Astrocyte (in vitro differentiated cells and primary cell): ENCODE measurements at regions not wholly inside any gene's neighbourhood (a gene's known extent, or its start where the extent isn't known, plus 50 kb on each side); places are given as distances from the start of the nearest gene placed in this dataset.
"Not testable (repeated sequence)": the region's sequence is repeated elsewhere in the genome, so short reads cannot be mapped to it uniquely, and the experiment has no call there.

Experiments used
- DNase-seq: peaks from one replicate; pipeline ENCODE4 v3.0.0-alpha.2; 2010; ENCODE audit warnings: low read depth
- FAIRE-seq: peaks from 2 replicates; lab custom pipeline; 2011; peaks lifted over from hg19 to GRCh38; lab: Jason Lieb, UNC
- H2AFZ ChIP-seq: 2 replicates; pipeline ENCODE4 v1.6.0; 2012; ENCODE audit warnings: low read depth, low read length, inconsistent platforms
- H3K27ac ChIP-seq: 2 replicates; pipeline ENCODE4 v1.5.1; 2011; ENCODE audit warnings: low read depth, low read length, inconsistent platforms
- H3K27me3 ChIP-seq: 2 replicates; pipeline ENCODE4 v1.6.0; 2011; ENCODE audit warnings: low read length, inconsistent platforms; ENCODE audit not compliant: insufficient read depth
- H3K36me3 ChIP-seq: 2 replicates; pipeline ENCODE4 v1.5.1; 2011; ENCODE audit warnings: low read length, inconsistent platforms; ENCODE audit not compliant: insufficient read depth
- H3K4me1 ChIP-seq: 2 replicates; pipeline ENCODE4 v1.5.1; 2011; ENCODE audit warnings: low read length, inconsistent platforms; ENCODE audit not compliant: insufficient read depth
- H3K4me2 ChIP-seq: 2 replicates; pipeline ENCODE4 v1.6.0; 2012; ENCODE audit warnings: low read length, inconsistent platforms
- H3K4me3 ChIP-seq: 2 replicates; pipeline ENCODE4 v1.5.1; 2011; ENCODE audit warnings: low read depth, mild to moderate bottlenecking, low read length, inconsistent platforms; ENCODE audit not compliant: insufficient read depth
- H3K79me2 ChIP-seq: 2 replicates; pipeline ENCODE4 v1.6.0; 2012; ENCODE audit warnings: mild to moderate bottlenecking, low read length, inconsistent platforms; ENCODE audit not compliant: insufficient read depth
- H3K9ac ChIP-seq: 2 replicates; pipeline ENCODE4 v1.6.0; 2012; ENCODE audit warnings: mild to moderate bottlenecking, low read length, inconsistent platforms
- H3K9me3 ChIP-seq: 2 replicates; pipeline ENCODE4 v1.5.1; 2012; ENCODE audit warnings: low read depth, mild to moderate bottlenecking, low read length, inconsistent platforms; ENCODE audit not compliant: insufficient read depth
- H4K20me1 ChIP-seq: 2 replicates; pipeline ENCODE4 v1.6.0; 2012; ENCODE audit warnings: low read length, inconsistent platforms; ENCODE audit not compliant: insufficient read depth
- H3K27ac Mint-ChIP-seq: one replicate; pipeline ENCODE4 v1.8.0; 2021; ENCODE audit warnings: mild to moderate bottlenecking, mixed read lengths; ENCODE audit not compliant: unreplicated experiment
- H3K27me3 Mint-ChIP-seq: one replicate; pipeline ENCODE4 v1.8.0; 2021; ENCODE audit warnings: low read depth, mixed read lengths; ENCODE audit not compliant: unreplicated experiment
- H3K36me3 Mint-ChIP-seq: one replicate; pipeline ENCODE4 v1.8.0; 2021; ENCODE audit warnings: low read depth, mixed read lengths; ENCODE audit not compliant: unreplicated experiment
- H3K4me1 Mint-ChIP-seq: one replicate; pipeline ENCODE4 v1.8.0; 2021; ENCODE audit warnings: low read depth, mixed read lengths; ENCODE audit not compliant: unreplicated experiment
- H3K4me3 Mint-ChIP-seq: one replicate; pipeline ENCODE4 v1.8.0; 2021; ENCODE audit warnings: mild to moderate bottlenecking, moderate library complexity, mixed read lengths; ENCODE audit not compliant: unreplicated experiment
- H3K9me3 Mint-ChIP-seq: one replicate; pipeline ENCODE4 v1.8.0; 2021; ENCODE audit warnings: mild to moderate bottlenecking, mixed read lengths; ENCODE audit not compliant: unreplicated experiment
- CTCF ChIP-seq: IDR thresholded peaks from 2 replicates; pipeline ENCODE4 v1.5.1; 2011; ENCODE audit warnings: low read depth, mild to moderate bottlenecking, inconsistent platforms, low read length, moderate library complexity; ENCODE audit not compliant: insufficient read depth
- EZH2 ChIP-seq: IDR thresholded peaks from 2 replicates; pipeline ENCODE4 v1.6.1; 2012; ENCODE audit warnings: mild to moderate bottlenecking, low read length, inconsistent platforms; ENCODE audit not compliant: insufficient read depth

GRCh38 chr9:22976454-22976853, 529.8 kb downstream of the DMRTA1 start:
- no peaks in the 10 kb centered on the region for H3K27me3 Mint-ChIP-seq
- no peaks in the 10 kb centered on the region for H3K4me1 Mint-ChIP-seq
- DNase-seq (peak; percentile 16), FAIRE-seq (peak; percentile 34)
- Histone ChIP-seq H4K20me1 (no peaks in the 10 kb centered on the region), H3K4me3 (no peak overlapping the region), H3K4me1 (no peaks in the 10 kb centered on the region), H3K4me2 (peak overlapping the region; percentile 35), H3K9ac (no peak overlapping the region), H3K27ac (peak overlapping the region; percentile 36), H3K27me3 (no peaks in the 10 kb centered on the region), H2AFZ (no peak overlapping the region), H3K9me3 (no peaks in the 10 kb centered on the region), H3K36me3 (no peaks in the 10 kb centered on the region), H3K79me2 (no peaks in the 10 kb centered on the region)
- no peak overlapping the region for H3K27ac Mint-ChIP-seq
- no peak overlapping the region for H3K4me3 Mint-ChIP-seq
- no peaks in the 10 kb centered on the region for H3K9me3 Mint-ChIP-seq
- TF ChIP-seq EZH2 (no peak), CTCF (no peak)
- H3K36me3 Mint-ChIP-seq: no peaks in the 10 kb centered on the region

GRCh38 chr9:22980429-22980828, 533.8 kb downstream of the DMRTA1 start:
- FAIRE-seq, H3K4me1 Mint-ChIP-seq, H3K4me3 Mint-ChIP-seq, H3K79me2 ChIP-seq, DNase-seq, H3K9ac ChIP-seq, H3K27me3 ChIP-seq, H3K4me1 ChIP-seq, H4K20me1 ChIP-seq, H3K27me3 Mint-ChIP-seq, H3K27ac ChIP-seq, H3K36me3 ChIP-seq, H3K27ac Mint-ChIP-seq, H2AFZ ChIP-seq, H3K4me2 ChIP-seq, H3K36me3 Mint-ChIP-seq, H3K9me3 ChIP-seq, H3K4me3 ChIP-seq, H3K9me3 Mint-ChIP-seq: not testable (repeated sequence)

GRCh38 chr9:22986556-22986955, 539.9 kb downstream of the DMRTA1 start:
- H3K36me3 Mint-ChIP-seq: no peaks in the 10 kb centered on the region
- Histone ChIP-seq H3K9me3 (no peaks in the 10 kb centered on the region), H2AFZ (no peak overlapping the region), H3K4me3 (no peak overlapping the region), H3K27ac (no peak overlapping the region), H3K9ac (no peak overlapping the region), H3K27me3 (no peaks in the 10 kb centered on the region), H3K4me1 (no peaks in the 10 kb centered on the region), H4K20me1 (no peaks in the 10 kb centered on the region), H3K36me3 (no peaks in the 10 kb centered on the region), H3K79me2 (no peaks in the 10 kb centered on the region), H3K4me2 (no peak overlapping the region)
- no peaks in the 10 kb centered on the region for H3K9me3 Mint-ChIP-seq
- FAIRE-seq (no peak), DNase-seq (no peak)
- no peak overlapping the region for H3K27ac Mint-ChIP-seq
- H3K4me1 Mint-ChIP-seq: no peaks in the 10 kb centered on the region
- no peaks in the 10 kb centered on the region for H3K27me3 Mint-ChIP-seq
- no peak overlapping the region for H3K4me3 Mint-ChIP-seq
- TF ChIP-seq EZH2 (no peak), CTCF (peak; percentile 6)
